ENCODE measurements at regions not wholly inside any gene's neighbourhood (a gene's known extent, or its start where the extent isn't known, plus 50 kb on each side); places are given as distances from the start of the nearest gene placed in this dataset.

DNA sequence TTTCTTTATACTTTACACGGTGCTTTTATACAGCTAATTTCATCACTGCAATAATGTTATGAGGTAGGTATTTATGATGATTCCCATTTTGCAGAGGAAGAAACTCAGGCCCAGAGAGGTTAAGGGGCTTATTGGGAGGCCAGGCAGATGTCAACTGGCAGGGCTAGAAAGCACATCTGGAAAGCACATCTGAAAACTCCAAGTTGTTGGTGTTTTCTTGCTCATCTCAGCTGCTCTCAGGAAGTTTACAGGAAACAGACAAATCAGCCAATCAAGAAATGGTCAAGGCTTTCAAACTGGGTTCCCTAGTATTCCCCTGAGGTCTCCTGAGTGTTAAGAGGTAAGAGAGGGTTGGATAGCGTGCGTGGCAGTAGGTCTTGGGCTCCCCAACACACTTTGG lies 124.1 kb upstream of the MED13L start:
- Histone ChIP-seq H3K79me2 (ENCODE audit: insufficient read depth, low read length) (no peaks in the 10 kb centered on the region), H3K4ac (ENCODE audit: low read depth, low read length) (no peak overlapping the region), H4K91ac (ENCODE audit: insufficient read length, low read depth, low read length) (no peak overlapping the region), H3K27ac (ENCODE audit: insufficient read length, low read depth, low read length) (no peak overlapping the region), H2BK12ac (ENCODE audit: insufficient read length, low read depth, low read length) (no peak overlapping the region), H3K56ac (ENCODE audit: insufficient read length, low read depth, low read length) (no peak overlapping the region), H2BK15ac (ENCODE audit: low read depth, low read length) (no peak overlapping the region), H3K79me1 (ENCODE audit: insufficient read depth, low read depth, low read length, poor library complexity, severe bottlenecking) (no peaks in the 10 kb centered on the region), H4K8ac (replicated peaks; ENCODE audit: insufficient read length, low read depth, low read length) (no peak overlapping the region), H3K4me2 (ENCODE audit: insufficient read depth, insufficient read length, low read length) (no peak overlapping the region), H2AFZ (ENCODE audit: low read length) (no peak overlapping the region), H4K5ac (ENCODE audit: insufficient read length, low read depth, low read length) (no peak overlapping the region), H3K9me3 (ENCODE audit: control insufficient read depth, low read depth, low read length) (no peaks in the 10 kb centered on the region), H2AK5ac (ENCODE audit: insufficient read length, low read length) (no peak overlapping the region), H3K14ac (ENCODE audit: insufficient read depth, low read length) (no peak overlapping the region), H3K23ac (ENCODE audit: insufficient read length, low read depth, low read length) (no peak overlapping the region), H3K9ac (ENCODE audit: extremely low read depth, insufficient read length, low read length) (no peak overlapping the region), H3K18ac (ENCODE audit: insufficient read length, low read depth, low read length) (no peak overlapping the region), H2BK120ac (ENCODE audit: low read depth, low read length, poor library complexity, severe bottlenecking) (no peak overlapping the region), H3K23me2 (ENCODE audit: insufficient read length, low read depth, low read length, poor library complexity, severe bottlenecking) (no peaks in the 10 kb centered on the region), H3K27me3 (ENCODE audit: insufficient read depth, low read length) (no peaks in the 10 kb centered on the region), H3K4me1 (ENCODE audit: insufficient read depth, low read length) (0 out of 2 replicates have a peak, but pooled peaks cover 1% of the 10 kb centered on the region), H2BK5ac (ENCODE audit: insufficient read length, low read length) (no peak overlapping the region), H2BK20ac (ENCODE audit: low read depth, low read length, poor library complexity, severe bottlenecking) (no peak overlapping the region), H4K20me1 (ENCODE audit: control insufficient read depth, insufficient read depth, insufficient read length) (no peaks in the 10 kb centered on the region), H3T11ph (ENCODE audit: low read length) (no peak overlapping the region)
- peaks cover under 1 to 4% of the 10 kb centered on the region in 2 experiments; a peak in 3 of 4 replicates for H3K4me1 Mint-ChIP-seq
- peaks cover 3% of the 10 kb centered on the region; the same call in 1 of the 2 replicates for H3K27me3 Mint-ChIP-seq (ENCODE audit: low read depth)
- H3K4me3 Mint-ChIP-seq = no peak overlapping the region
- H3K36me3 Mint-ChIP-seq (ENCODE audit: insufficient read depth in 1 of 3, low read depth in 3 of 3) = peaks cover 0 to 14% (median 0%) of the 10 kb centered on the region in 3 experiments; a peak in 2 of 7 replicates
- peaks cover 4 to 13% of the 10 kb centered on the region in 2 experiments; a peak in 3 of 5 replicates for H3K9me3 Mint-ChIP-seq
- H3K27ac Mint-ChIP-seq = no peak overlapping the region
- no peak for DNase-seq
- TF ChIP-seq, protein P1, sequence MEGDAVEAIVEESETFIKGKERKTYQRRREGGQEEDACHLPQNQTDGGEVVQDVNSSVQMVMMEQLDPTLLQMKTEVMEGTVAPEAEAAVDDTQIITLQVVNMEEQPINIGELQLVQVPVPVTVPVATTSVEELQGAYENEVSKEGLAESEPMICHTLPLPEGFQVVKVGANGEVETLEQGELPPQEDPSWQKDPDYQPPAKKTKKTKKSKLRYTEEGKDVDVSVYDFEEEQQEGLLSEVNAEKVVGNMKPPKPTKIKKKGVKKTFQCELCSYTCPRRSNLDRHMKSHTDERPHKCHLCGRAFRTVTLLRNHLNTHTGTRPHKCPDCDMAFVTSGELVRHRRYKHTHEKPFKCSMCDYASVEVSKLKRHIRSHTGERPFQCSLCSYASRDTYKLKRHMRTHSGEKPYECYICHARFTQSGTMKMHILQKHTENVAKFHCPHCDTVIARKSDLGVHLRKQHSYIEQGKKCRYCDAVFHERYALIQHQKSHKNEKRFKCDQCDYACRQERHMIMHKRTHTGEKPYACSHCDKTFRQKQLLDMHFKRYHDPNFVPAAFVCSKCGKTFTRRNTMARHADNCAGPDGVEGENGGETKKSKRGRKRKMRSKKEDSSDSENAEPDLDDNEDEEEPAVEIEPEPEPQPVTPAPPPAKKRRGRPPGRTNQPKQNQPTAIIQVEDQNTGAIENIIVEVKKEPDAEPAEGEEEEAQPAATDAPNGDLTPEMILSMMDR (conservative IDR thresholded peaks at IDR 0.05) = no peak
- no CpG with 5 or more reads among the region's 3 CpGs for WGBS (ENCODE audit: extremely low coverage, insufficient read length, low lambda C conversion rate)
